Inferior parietal cortex (tissue), 1 donor: ENCODE measurements at regions not wholly inside any gene's neighbourhood (a gene's known extent, or its start where the extent isn't known, plus 50 kb on each side); places are given as distances from the start of the nearest gene placed in this dataset.
"Not testable (repeated sequence)": the region's sequence is repeated elsewhere in the genome, so short reads cannot be mapped to it uniquely, and the experiment has no call there.

ENCODE experiments used
- DNase-seq: peaks from one replicate; pipeline ENCODE4 v3.0.0-alpha.2; 2016; ENCODE audit errors: extremely low spot score

- DNase-seq, result no peak
These were observed 128.5 kb downstream of the KCNE4 start for GRCh38 chr2:223180463-223180862.

GRCh38 chr2:223181561-223181960, 129.6 kb downstream of the KCNE4 start:
- no peak for DNase-seq

- DNase-seq, result no peak
These were observed 130.4 kb downstream of the KCNE4 start for GRCh38 chr2:223182356-223182755.

- DNase-seq, result no peak
These were observed 133.6 kb downstream of the KCNE4 start for GRCh38 chr2:223185638-223186037.

GRCh38 chr2:223187256-223187655, 135.3 kb downstream of the KCNE4 start:
- no peak for DNase-seq

GRCh38 chr2:223190561-223191206, 138.7 kb downstream of the KCNE4 start:
- DNase-seq, result not testable (repeated sequence)

GRCh38 chr2:223196331-223196730, 144.3 kb downstream of the KCNE4 start:
- DNase-seq, result no peak

GRCh38 chr2:223197046-223197445, 145.1 kb downstream of the KCNE4 start:
- no peak for DNase-seq

GRCh38 chr2:223199531-223200515, 147.8 kb downstream of the KCNE4 start:
- DNase-seq, result no peak

GRCh38 chr2:223203971-223204929, 152.3 kb downstream of the KCNE4 start:
- no peak for DNase-seq

- DNase-seq, result no peak
These were observed 158.5 kb downstream of the KCNE4 start for GRCh38 chr2:223210489-223210888.

GRCh38 chr2:223214394-223215253, 162.6 kb downstream of the KCNE4 start:
- no peak for DNase-seq

GRCh38 chr2:223215254-223215516, 163.2 kb downstream of the KCNE4 start:
- no peak for DNase-seq

- no peak for DNase-seq
These were observed 165.4 kb downstream of the KCNE4 start for GRCh38 chr2:223217373-223217772.

- no peak for DNase-seq
These were observed 166.7 kb downstream of the KCNE4 start for GRCh38 chr2:223218587-223219178.

GRCh38 chr2:223219872-223220657, 168.1 kb downstream of the KCNE4 start:
- DNase-seq, result no peak

GRCh38 chr2:223220658-223220925, 168.6 kb downstream of the KCNE4 start:
- DNase-seq, result no peak

- DNase-seq, result no peak
These were observed 169.3 kb downstream of the KCNE4 start for GRCh38 chr2:223221139-223221835.

- DNase-seq, result no peak
These were observed 170.4 kb downstream of the KCNE4 start for GRCh38 chr2:223222397-223222796.

- DNase-seq, result no peak
These were observed 171.2 kb downstream of the KCNE4 start for GRCh38 chr2:223223156-223223555.
